Epithelial cell of esophagus (primary cell): ENCODE measurements at regions not wholly inside any gene's neighbourhood (a gene's known extent, or its start where the extent isn't known, plus 50 kb on each side); places are given as distances from the start of the nearest gene placed in this dataset.

ENCODE experiments used
- DNase-seq: peaks from one replicate; pipeline ENCODE4 v3.0.0; 2010; ENCODE audit warnings: low read depth
- H3K4me3 ChIP-seq: 2 replicates; pipeline ENCODE4 v1.5.1; 2011; ENCODE audit warnings: mild to moderate bottlenecking, low read length, control low read depth
- CTCF ChIP-seq: IDR thresholded peaks from 2 replicates; pipeline ENCODE4 v1.5.1; 2011; ENCODE audit warnings: low read depth, mild to moderate bottlenecking, low read length, control low read depth, inconsistent platforms; ENCODE audit not compliant: insufficient read depth; ENCODE audit errors: missing control alignments

- DNase-seq: no peak
- no peak overlapping the region for H3K4me3 ChIP-seq
- no peak for TF ChIP-seq CTCF
Observed at GRCh38 chr15:93462690-93463089, 373.7 kb upstream of the RGMA start.

- no peak for TF ChIP-seq CTCF
- no peak for DNase-seq
- no peak overlapping the region for H3K4me3 ChIP-seq
Observed at GRCh38 chr15:93460717-93461116, 371.7 kb upstream of the RGMA start.

- DNase-seq: no peak
- no peak for TF ChIP-seq CTCF
- H3K4me3 ChIP-seq: no peak overlapping the region
Observed at GRCh38 chr15:93459396-93459795, 370.4 kb upstream of the RGMA start.

GRCh38 chr15:93458597-93458996 is 369.6 kb upstream of the RGMA start:
- H3K4me3 ChIP-seq: no peak overlapping the region
- no peak for TF ChIP-seq CTCF
- no peak for DNase-seq

GRCh38 chr15:93454788-93455187 is 365.8 kb upstream of the RGMA start:
- DNase-seq: no peak
- TF ChIP-seq CTCF: no peak
- no peak overlapping the region for H3K4me3 ChIP-seq

- no peak for TF ChIP-seq CTCF
- DNase-seq: peak; percentile 19
- no peak overlapping the region for H3K4me3 ChIP-seq
Observed at GRCh38 chr15:93452537-93453211, 363.7 kb upstream of the RGMA start.

- no peak overlapping the region for H3K4me3 ChIP-seq
- peak; percentile 44 for DNase-seq
- no peak for TF ChIP-seq CTCF
Observed at GRCh38 chr15:93451822-93452221, 362.8 kb upstream of the RGMA start.
